Stimulated activated CD4-positive, alpha-beta T cell treated with anti-CD3 and anti-CD28 coated beads, Interleukin-4, amount 100 ng/mL, for 4 hours (primary cell): ENCODE measurements at regions not wholly inside any gene's neighbourhood (a gene's known extent, or its start where the extent isn't known, plus 50 kb on each side); places are given as distances from the start of the nearest gene placed in this dataset.

Experiments used
- DNase-seq, 2 experiments: peaks; one replicate each; pipeline ENCODE4 v3.0.0-alpha.2; 2020

- no peak for DNase-seq
Measured at GRCh38 chr1:83017276-83017675, 981.7 kb downstream of the TTLL7 start.

DNA sequence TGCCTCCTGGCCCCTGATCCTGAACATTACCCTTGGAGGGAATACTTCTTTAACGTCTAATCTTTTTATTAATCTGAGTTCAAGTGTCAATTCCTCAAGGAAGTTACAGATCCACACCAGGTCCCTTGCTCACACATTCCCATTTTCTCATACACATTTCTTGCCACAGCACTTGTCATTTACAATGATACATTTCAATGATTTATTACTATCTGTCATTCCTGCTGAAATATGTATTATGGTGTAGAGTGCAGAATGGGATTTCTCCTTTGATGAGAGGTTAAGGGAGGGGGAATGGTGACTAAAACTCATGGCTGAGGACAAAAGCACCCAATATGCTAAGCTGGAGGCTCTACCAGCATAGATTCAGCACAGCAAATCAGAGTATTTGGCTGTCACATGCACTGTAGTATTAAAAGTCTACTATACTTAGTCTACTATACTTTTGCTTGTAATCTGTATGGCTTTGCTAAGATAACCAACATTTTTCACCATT lies 982.5 kb downstream of the TTLL7 start:
- DNase-seq = no peak

GRCh38 chr1:83015163-83015562 lies 983.8 kb downstream of the TTLL7 start:
- DNase-seq = no peak

GRCh38 chr1:83012950-83013349 lies 986.0 kb downstream of the TTLL7 start:
- no peak for DNase-seq

DNA sequence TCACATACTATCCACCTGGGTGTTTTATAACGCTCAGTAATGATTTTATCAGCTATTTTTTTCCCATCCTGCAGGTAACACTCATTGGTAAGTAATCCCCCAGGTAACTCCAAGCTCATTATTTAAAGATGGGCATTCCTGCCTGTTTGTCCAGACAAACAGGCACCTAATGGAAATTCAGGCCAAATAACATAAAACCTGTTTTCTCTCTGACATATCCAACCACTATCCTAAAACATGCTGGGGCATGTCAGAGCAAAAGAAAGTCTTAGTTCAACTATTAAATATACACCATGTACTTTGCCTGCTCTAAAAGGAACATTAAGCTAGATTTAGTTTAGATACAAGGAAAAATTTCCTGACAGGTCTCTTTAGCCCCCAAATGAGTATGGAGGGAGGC lies 987.7 kb downstream of the TTLL7 start:
- no peak for DNase-seq

DNA sequence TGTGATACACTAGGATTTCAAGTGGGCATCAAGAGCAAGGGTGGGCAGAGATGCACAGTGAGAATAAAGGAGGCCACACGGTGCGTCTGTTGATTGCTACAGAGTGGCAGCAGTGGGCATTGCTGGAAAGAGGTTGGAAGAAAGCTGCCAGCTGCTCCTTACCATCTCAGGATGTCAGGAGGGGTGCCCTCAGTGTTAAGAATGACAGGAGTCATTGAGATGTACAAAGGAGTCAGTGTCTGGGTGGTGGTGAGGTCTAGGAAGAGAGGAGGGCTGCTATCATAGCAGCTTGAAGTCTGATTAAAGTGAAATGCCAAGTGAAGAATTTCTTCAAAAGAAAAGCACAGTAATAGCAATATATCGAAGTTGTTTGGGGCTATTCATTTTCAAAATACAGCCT lies 992.7 kb downstream of the TTLL7 start:
- no peak for DNase-seq

GRCh38 chr1:83000286-83000685 lies 998.6 kb downstream of the TTLL7 start:
- no peak for DNase-seq

DNA sequence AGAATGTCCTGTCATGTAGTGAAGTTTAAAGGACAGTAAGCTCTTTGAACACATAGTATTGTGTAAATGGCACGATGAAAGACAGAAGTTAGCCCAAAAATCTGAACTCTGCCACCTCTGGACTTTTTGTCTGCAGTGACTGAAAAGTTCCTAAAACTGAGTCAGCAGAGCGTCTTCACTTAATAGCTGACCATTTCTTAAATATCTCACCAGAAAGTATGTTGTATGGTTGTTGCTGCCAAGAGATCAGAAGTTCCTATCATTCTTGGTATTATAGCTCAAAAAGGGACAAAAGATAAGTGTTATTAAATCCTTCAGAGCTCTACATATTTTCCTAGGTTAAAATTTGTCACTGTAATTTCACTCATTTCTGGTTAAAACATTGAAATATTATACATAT lies 1003.0 kb downstream of the TTLL7 start:
- no peak for DNase-seq

DNA sequence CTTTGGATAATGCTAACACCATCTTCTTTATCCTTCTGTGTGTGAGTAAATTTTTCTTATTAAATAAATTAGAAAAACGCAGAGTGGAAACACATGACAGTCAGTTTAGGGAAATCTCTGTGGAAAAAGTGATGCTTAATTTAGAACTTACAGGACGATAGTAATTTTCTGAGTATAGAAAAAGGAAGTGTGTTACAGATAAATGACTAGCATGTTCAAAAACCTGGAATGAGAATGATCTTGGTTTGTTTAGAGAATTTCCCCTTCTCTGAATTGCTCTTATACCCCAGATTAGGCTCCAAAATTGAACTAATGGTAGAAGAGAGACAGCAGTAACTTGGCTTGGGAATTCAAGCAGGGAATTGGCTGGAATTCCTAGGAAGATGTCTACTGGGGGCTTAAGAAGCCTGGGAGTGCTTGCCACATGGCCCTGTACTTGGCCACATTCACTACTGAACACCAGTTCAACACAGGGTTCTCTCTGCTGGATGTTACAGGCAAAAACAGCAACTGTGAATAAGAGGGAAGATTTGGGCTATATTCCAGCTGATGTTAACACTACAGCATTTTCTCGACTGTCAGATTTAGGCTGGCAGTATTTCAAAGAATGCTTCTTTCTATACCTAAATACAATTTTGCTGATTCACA lies 1004.2 kb downstream of the TTLL7 start:
- DNase-seq = no peak

DNA sequence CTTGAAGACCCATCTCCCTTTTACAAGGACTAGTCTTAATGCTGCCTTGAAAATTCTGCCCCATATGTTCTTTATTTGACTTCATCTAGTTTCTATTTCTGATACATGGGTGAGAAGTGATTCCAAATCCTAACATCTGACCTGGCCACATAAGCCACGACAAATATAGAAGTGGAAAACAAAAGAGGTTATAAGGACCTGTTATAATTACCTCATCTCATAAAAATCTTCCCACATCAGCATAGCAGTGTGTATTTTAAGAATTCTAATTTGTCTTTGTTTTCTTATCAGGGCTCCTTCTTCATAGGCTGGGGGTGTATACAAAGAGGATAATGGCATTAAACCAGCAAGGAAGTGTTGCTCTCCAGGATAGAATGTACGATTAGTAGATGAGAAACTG lies 1007.4 kb downstream of the TTLL7 start:
- DNase-seq = no peak

DNA sequence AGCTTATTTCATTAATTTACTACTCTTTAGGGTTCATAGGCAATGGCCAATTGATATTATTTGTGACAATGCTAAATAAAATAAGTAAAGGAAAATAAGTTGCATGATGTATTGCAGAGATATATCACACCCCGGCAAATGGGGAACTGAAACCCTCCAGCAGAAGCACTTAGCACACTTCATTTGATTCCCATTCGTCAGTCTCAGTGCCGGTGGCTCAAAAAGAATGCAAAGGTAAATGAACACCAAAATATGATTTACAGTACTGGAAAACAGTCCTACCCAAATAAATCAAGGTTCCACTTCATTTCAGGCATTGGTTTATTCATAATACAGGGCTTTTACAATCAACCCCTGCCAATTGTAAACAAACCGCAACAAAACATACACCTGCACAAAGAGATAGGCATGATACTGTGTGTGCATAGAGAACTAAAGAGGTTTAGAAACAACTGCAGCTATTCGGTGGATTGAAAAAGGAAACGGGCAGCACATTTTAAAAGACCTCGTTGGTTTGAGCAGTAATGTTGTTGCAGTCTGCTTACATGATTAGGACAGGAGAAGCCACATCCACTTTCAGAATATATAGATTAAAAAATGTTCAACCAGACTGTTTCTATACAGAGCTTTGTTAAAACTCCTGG lies 1019.2 kb downstream of the TTLL7 start:
- DNase-seq = no peak

- DNase-seq = no peak
Measured at GRCh38 chr1:82978461-82979324, 1020.2 kb downstream of the TTLL7 start.

- no peak for DNase-seq
Measured at GRCh38 chr1:82972841-82973553, 1025.9 kb downstream of the TTLL7 start.

DNA sequence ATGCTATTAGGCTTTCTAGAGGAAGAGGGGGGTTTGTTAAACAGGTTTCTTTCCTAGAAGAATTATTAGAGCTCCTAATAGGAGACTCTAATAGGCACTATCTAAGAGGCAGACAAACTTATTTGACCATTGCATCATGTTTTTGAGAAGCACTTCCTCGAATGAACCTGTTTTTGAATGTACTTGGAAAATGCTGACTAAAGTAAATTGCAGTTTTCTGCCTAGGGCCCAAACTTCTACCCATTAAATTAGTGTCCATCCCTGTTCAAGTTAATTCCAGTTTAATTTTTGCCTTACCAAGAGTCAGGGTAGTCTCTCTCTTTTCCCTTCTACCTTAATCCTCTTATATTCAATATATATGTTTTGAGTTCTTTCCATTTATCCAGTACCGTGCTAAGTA lies 1029.6 kb downstream of the TTLL7 start:
- no peak for DNase-seq

GRCh38 chr1:82962658-82963057 lies 1036.3 kb downstream of the TTLL7 start:
- DNase-seq = no peak

GRCh38 chr1:82950606-82951200 lies 1048.2 kb downstream of the TTLL7 start:
- no peak for DNase-seq

GRCh38 chr1:82948386-82948785 lies 1050.5 kb downstream of the TTLL7 start:
- DNase-seq = no peak

GRCh38 chr1:82947278-82947677 lies 1051.7 kb downstream of the TTLL7 start:
- DNase-seq = no peak

GRCh38 chr1:82946096-82946605 lies 1052.8 kb downstream of the TTLL7 start:
- no peak for DNase-seq

DNA sequence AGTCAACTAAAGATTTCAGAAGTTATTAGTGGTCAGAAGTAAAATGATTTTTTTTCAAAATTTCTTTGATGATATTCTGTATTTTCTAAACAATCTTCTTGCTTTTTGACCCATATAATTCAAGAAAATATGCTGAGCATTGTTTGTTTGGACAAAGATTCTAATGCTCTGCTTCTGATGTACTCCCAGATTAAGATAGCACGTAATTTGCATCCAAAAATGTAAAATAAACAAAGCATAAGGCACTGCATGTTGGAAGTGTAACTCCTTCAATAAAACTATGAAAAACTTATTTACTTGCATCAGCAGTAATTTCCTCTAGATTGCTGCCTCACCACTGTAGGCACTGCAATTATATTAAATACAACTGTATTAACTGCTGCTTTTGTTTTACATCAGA lies 1054.1 kb downstream of the TTLL7 start:
- no peak for DNase-seq

DNA sequence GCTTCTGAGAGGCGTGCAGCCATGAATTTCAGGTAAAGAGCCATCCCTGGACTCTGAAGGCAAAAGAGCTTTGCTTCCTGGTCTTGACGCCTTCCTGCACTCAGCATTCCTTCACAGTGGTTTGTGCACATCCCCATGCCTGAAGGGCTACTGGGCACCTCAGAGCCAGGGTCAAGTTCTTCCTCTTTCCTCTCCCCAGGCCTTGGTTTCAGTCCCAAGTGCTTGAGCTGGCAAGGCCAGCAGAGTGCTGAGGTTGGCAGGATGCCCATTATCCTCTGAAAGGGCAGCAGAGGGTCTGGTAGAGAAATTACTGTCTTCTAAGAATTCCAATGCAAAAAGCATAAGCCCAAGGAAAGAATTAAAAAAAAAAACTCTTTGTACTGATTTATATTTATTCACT lies 1064.9 kb downstream of the TTLL7 start:
- no peak for DNase-seq

DNA sequence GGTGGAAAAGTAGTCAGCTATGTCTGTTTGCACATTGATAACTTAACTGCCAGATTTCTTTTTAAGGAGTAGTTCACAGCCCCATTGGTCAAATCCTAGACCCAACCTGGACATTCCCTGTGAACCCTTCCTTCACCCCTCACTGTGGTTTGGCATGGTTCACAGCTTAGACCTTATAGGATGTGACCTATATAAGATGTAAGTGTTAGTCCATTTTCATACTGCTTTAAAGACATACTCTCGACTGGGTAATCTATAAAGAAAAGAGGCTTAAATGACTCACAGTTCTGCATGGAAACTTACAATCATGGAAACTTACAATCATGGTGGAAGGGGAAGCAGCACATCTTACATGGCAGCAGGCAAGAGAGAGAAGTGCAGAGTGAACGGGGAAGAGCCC lies 1066.2 kb downstream of the TTLL7 start:
- no peak for DNase-seq

DNA sequence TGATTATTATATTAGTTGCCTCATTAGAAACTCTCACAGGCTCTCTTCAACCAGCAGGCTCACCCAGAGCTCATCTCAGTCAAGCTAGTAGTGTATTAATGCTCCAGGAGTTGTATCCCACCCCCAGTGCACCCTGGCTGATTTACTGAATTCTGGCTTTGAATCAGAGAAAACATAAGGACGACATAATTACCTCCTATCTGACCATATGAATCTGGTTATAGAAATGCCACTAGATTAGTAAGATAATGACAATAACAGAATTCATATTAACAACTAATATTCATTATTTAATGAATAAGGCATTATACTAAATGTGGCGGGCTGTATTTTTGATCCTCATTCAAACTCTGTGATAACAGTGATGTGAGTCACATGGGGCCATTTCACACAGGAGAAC lies 1066.7 kb downstream of the TTLL7 start:
- no peak for DNase-seq
